SH-SY5Y (cell line): ENCODE measurements at regions not wholly inside any gene's neighbourhood (a gene's known extent, or its start where the extent isn't known, plus 50 kb on each side); places are given as distances from the start of the nearest gene placed in this dataset.

Experiments
- GATA2 ChIP-seq: IDR thresholded peaks from 2 replicates; pipeline ENCODE4 v1.6.1; 2011; ENCODE audit warnings: mild to moderate bottlenecking, low read depth, low read length
- GATA3 ChIP-seq: IDR thresholded peaks from 2 replicates; pipeline ENCODE4 v1.6.1; 2011; ENCODE audit warnings: low read depth, mild to moderate bottlenecking, low read length, moderate library complexity

DNA sequence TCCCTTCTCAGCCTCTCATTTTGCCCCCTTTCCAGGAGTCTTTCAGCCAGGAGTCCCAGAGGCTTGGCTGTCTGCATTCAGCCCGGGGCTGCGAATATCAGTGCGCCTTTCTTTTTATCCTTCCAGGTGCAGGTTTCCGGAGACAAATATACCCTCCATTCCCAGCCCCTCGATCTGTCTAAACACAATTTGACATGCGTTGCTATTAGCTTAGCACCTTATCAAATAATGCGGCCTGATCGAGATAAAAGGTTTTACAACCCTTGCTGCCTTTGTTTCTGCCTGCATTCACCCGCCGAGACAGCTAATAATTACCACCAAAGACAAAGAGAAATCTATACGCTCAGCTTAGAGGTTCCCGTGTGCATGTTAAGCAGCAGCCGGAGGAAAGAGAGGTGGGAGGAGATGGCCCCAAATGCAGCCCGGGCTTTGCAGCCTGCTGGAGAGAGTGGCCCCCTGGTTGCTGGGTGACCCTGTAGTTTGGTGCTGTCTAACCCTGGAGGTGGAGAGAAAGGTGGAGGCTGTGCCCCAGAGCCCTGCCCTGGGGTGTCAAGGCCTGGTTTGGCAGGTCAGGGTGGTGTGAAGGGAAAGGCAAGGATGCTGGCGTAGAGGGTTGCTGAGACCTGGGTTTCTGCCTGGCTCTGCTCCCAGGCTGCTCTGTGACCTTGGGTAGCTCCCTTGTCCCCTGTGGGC lies 185.3 kb downstream of the RPS24 start:
- TF ChIP-seq GATA2, result no peak
- no peak for TF ChIP-seq GATA3
